ENCODE measurements at regions not wholly inside any gene's neighbourhood (a gene's known extent, or its start where the extent isn't known, plus 50 kb on each side); places are given as distances from the start of the nearest gene placed in this dataset.

DNA sequence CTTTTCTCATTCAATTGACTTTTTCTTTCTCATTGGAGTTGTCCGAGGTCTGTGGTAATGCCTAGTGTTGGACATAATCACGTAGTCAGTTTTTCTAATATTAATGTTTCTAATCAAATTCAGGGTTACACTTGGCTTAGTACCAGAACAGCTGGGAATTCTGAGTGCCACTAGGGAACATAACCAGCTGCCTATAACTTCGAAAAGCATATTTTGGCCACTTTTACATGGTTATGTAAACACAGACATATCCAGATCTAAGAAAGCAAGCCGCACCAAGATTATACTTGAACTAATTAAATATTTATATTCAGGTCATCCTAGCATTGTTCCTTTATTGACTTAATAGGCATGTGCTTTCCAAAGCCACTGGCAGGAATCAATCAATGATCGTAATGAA lies 91.1 kb upstream of the ARHGAP28 start:
- Histone ChIP-seq H3K27ac (ENCODE audit: low read depth in 1 of 2, low read length in 1 of 2) (no peak overlapping the region), H3K36me3 (ENCODE audit: control insufficient read depth in 2 of 2, insufficient read depth in 2 of 2, low read length in 1 of 2) (no peaks in the 10 kb centered on the region), H3K27me3 (ENCODE audit: control insufficient read depth in 2 of 2, insufficient read depth in 1 of 2, low read length in 1 of 2) (no peaks in the 10 kb centered on the region), H3K4me1 (ENCODE audit: control insufficient read depth in 2 of 2, insufficient read depth in 2 of 2, low read length in 2 of 2) (no peaks in the 10 kb centered on the region), H3K4me3 (ENCODE audit: low read length in 2 of 2) (no peak overlapping the region), H3K9me3 (ENCODE audit: control insufficient read depth in 2 of 2, insufficient read depth in 1 of 2, low read length in 1 of 2) (no peaks in the 10 kb centered on the region)
- WGBS = 92% methylated on average over 5 of the region's 5 CpGs
- DNase-seq (ENCODE audit: low read depth in 6 of 9, low spot score in 9 of 9) = no peak

DNA sequence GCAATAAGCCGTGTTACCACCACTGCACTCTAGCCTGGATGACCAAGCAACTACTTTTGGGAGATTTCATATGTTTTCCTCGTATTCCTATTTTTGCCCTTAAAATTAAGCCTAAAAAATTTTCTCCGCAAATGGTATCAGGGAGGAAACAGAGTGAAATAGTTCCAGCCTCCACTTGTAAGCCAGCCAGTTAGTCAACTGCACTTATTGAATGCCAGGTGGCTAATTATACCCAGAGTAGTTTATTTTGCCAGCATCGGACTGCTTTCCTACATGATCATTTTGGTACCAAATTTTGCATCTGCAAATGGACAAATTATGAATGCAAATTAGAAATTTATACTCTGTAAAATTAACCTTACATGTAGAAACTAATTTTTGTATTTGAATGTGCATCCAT lies 90.2 kb upstream of the ARHGAP28 start:
- 94% methylated on average over 4 of the region's 4 CpGs for WGBS

DNA sequence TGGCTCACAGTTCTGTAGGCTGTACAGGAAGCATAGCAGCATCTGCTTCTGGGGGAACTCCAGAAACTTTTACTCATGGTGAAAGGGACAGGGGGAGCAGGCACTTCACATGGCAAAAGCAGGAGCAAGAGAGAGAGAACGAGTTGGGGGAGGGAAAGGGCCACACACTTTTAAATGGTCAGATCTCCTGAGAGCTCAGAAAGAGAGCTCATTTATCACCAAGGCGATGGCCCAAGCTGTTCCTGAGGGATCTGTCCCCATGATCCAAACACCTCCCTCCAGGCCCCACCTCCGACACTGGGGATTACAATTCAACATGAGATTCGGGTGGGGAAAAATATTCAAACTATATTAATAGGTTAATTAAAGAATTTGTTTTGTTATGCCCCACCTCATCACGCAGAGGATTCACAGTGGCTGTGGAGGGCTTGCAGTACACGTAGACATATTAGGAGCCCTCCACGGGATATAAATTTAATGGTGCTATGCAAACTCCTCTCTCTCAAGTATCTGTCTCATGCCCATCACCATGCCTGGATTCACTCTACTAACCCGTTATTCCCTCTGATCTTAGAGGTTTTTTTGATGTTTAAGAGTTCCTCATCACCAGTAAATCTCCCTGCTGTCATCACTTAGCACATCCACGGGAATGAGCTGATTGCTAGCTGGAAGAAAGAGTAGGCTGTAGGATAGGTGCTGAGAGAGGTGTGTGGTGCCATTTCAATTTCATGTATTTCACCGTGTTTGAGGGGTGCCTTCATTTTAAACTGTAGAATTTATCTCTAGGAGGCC lies 84.5 kb upstream of the ARHGAP28 start:
- Histone ChIP-seq H3K4me1 (ENCODE audit: control insufficient read depth in 2 of 2, insufficient read depth in 2 of 2, low read length in 2 of 2) (no peaks in the 10 kb centered on the region), H3K27ac (ENCODE audit: low read depth in 1 of 2, low read length in 1 of 2) (no peak overlapping the region), H3K4me3 (ENCODE audit: low read length in 2 of 2) (no peak overlapping the region), H3K27me3 (ENCODE audit: control insufficient read depth in 2 of 2, insufficient read depth in 1 of 2, low read length in 1 of 2) (no peaks in the 10 kb centered on the region), H3K9me3 (ENCODE audit: control insufficient read depth in 2 of 2, insufficient read depth in 1 of 2, low read length in 1 of 2) (no peaks in the 10 kb centered on the region), H3K36me3 (ENCODE audit: control insufficient read depth in 2 of 2, insufficient read depth in 2 of 2, low read length in 1 of 2) (no peaks in the 10 kb centered on the region)
- no peak for DNase-seq (ENCODE audit: low read depth in 6 of 9, low spot score in 9 of 9)
- 43% methylated on average over 10 of the region's 10 CpGs for WGBS

More for the DNA sequence above, 90.2 kb upstream of the ARHGAP28 start:
- no peaks in the 10 kb centered on the region for H3K27me3 ChIP-seq (ENCODE audit: control insufficient read depth in 2 of 2, insufficient read depth in 1 of 2, low read length in 1 of 2)
- H3K27ac ChIP-seq (ENCODE audit: low read depth in 1 of 2, low read length in 1 of 2) = no peak overlapping the region
- H3K9me3 ChIP-seq (ENCODE audit: control insufficient read depth in 2 of 2, insufficient read depth in 1 of 2, low read length in 1 of 2) = no peaks in the 10 kb centered on the region
- H3K36me3 ChIP-seq (ENCODE audit: control insufficient read depth in 2 of 2, insufficient read depth in 2 of 2, low read length in 1 of 2) = no peaks in the 10 kb centered on the region
- DNase-seq (ENCODE audit: low read depth in 6 of 9, low spot score in 9 of 9) = no peak
- H3K4me3 ChIP-seq (ENCODE audit: low read length in 2 of 2) = no peak overlapping the region
- H3K4me1 ChIP-seq (ENCODE audit: control insufficient read depth in 2 of 2, insufficient read depth in 2 of 2, low read length in 2 of 2) = no peaks in the 10 kb centered on the region

DNA sequence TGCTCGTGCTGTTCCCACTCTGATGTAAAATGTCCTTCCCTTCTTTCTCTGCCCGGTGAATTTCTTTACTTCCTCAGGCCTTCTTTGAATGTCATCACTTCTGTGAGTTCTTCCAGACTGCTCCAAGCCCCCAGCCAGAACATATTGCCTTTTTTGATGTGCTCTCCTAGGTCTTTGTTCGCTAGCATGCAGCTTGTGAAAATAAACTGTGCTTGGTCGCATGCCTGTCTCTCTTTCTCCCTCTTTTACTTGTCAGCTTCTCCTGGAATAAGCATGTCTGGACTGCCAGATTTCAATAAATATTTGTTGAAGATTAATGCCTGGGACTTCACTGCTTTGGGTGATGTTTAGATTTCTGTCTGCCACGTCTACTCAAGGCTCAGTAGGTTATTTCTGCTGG lies 82.7 kb upstream of the ARHGAP28 start:
- Histone ChIP-seq H3K9me3 (ENCODE audit: control insufficient read depth in 2 of 2, insufficient read depth in 1 of 2, low read length in 1 of 2) (peaks cover 0 to 5% of the 10 kb centered on the region in 2 donors), H3K4me1 (ENCODE audit: control insufficient read depth in 2 of 2, insufficient read depth in 2 of 2, low read length in 2 of 2) (no peaks in the 10 kb centered on the region), H3K27me3 (ENCODE audit: control insufficient read depth in 2 of 2, insufficient read depth in 1 of 2, low read length in 1 of 2) (no peaks in the 10 kb centered on the region), H3K27ac (ENCODE audit: low read depth in 1 of 2, low read length in 1 of 2) (no peak overlapping the region), H3K36me3 (ENCODE audit: control insufficient read depth in 2 of 2, insufficient read depth in 2 of 2, low read length in 1 of 2) (no peaks in the 10 kb centered on the region), H3K4me3 (ENCODE audit: low read length in 2 of 2) (no peak overlapping the region)
- DNase-seq (ENCODE audit: low read depth in 6 of 9, low spot score in 9 of 9) = no peak
- WGBS = 49% methylated on average over 5 of the region's 5 CpGs

DNA sequence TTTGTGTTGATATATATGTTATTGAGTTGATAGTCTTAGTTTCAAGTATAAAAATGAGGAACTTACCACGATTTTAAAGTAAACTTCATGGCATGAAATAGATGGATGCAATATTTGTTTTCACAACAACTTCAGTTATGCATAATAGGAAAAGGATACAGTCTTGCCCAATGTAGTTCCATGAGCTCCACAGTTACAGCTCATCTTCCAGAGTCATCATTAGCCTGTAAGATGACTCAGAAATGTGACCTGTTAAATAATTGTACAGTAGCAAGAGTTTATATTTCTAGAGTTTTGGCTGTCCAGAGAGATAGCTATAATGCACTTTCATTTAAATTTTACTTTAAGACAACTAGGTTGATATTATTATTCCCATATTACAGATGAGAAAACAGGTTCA lies 80.9 kb upstream of the ARHGAP28 start:
- Histone ChIP-seq H3K9me3 (ENCODE audit: control insufficient read depth in 2 of 2, insufficient read depth in 1 of 2, low read length in 1 of 2) (peaks cover 0 to 5% of the 10 kb centered on the region in 2 donors), H3K27me3 (ENCODE audit: control insufficient read depth in 2 of 2, insufficient read depth in 1 of 2, low read length in 1 of 2) (no peaks in the 10 kb centered on the region), H3K4me3 (ENCODE audit: low read length in 2 of 2) (no peak overlapping the region), H3K4me1 (ENCODE audit: control insufficient read depth in 2 of 2, insufficient read depth in 2 of 2, low read length in 2 of 2) (no peaks in the 10 kb centered on the region), H3K36me3 (ENCODE audit: control insufficient read depth in 2 of 2, insufficient read depth in 2 of 2, low read length in 1 of 2) (no peaks in the 10 kb centered on the region), H3K27ac (ENCODE audit: low read depth in 1 of 2, low read length in 1 of 2) (no peak overlapping the region)
- 71% methylated on average over 1 of the region's 1 CpG for WGBS
- DNase-seq (ENCODE audit: low read depth in 6 of 9, low spot score in 9 of 9) = no peak

DNA sequence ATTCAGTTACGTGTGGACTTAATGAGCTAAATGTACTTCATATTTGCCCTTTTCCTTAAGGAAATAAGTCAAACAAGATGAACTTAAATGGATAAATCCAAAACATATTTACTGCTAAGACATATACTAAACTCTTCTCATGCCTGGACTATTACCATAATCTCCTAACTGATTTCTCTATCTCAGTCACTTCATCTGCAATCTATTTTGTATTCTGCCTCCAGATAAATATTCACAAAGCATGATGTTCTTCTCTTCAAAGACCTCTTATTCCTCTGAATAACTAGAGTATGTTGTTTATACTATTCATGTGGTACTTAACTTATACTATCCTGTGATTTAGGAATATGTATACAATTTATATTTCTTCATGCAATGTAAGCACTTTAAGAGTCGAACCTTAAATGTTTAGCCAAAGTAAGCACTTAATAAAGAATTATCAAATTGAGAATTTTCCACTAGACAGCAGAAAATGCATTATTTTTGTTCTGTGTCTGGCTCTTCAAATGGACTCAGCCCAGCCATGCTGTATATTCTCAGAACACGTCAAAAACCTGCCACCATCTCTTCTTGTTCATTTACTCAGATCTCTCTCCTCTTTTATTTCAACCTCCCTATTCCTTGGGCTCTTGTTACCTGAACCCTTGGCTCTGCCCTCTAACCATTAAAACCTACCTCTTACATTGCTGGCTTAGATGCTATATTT lies 79.9 kb upstream of the ARHGAP28 start:
- no peaks in the 10 kb centered on the region for H3K4me1 ChIP-seq (ENCODE audit: control insufficient read depth in 2 of 2, insufficient read depth in 2 of 2, low read length in 2 of 2)
- no peak overlapping the region for H3K27ac ChIP-seq (ENCODE audit: low read depth in 1 of 2, low read length in 1 of 2)
- H3K27me3 ChIP-seq (ENCODE audit: control insufficient read depth in 2 of 2, insufficient read depth in 1 of 2, low read length in 1 of 2) = no peaks in the 10 kb centered on the region
- peaks cover 0 to 5% of the 10 kb centered on the region in 2 donors for H3K9me3 ChIP-seq (ENCODE audit: control insufficient read depth in 2 of 2, insufficient read depth in 1 of 2, low read length in 1 of 2)
- DNase-seq (ENCODE audit: low read depth in 6 of 9, low spot score in 9 of 9) = no peak
- no peaks in the 10 kb centered on the region for H3K36me3 ChIP-seq (ENCODE audit: control insufficient read depth in 2 of 2, insufficient read depth in 2 of 2, low read length in 1 of 2)
- WGBS = 91% methylated on average over 3 of the region's 3 CpGs
- no peak overlapping the region for H3K4me3 ChIP-seq (ENCODE audit: low read length in 2 of 2)

DNA sequence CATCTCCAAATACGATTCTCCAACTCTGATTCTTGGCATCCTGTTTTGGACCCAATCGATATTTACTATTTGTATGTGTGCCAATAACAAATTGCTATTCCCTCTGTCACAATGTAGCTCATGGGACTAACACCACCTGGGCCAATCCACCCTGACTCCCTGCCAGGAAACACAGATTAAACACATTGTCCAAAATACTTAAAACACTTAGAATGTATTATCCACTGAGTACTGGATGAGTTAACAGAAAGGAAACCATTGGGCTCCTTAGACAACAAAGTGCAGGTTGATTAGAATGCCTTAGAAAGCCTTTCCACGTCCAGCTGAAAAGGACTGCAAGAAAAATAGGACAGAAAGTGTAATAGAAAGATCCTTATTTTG lies 79.4 kb upstream of the ARHGAP28 start:
- H3K27me3 ChIP-seq (ENCODE audit: control insufficient read depth in 2 of 2, insufficient read depth in 1 of 2, low read length in 1 of 2) = no peaks in the 10 kb centered on the region
- no peak overlapping the region for H3K27ac ChIP-seq (ENCODE audit: low read depth in 1 of 2, low read length in 1 of 2)
- H3K9me3 ChIP-seq (ENCODE audit: control insufficient read depth in 2 of 2, insufficient read depth in 1 of 2, low read length in 1 of 2) = peaks cover 0 to 5% of the 10 kb centered on the region in 2 donors
- no peak for DNase-seq (ENCODE audit: low read depth in 6 of 9, low spot score in 9 of 9)
- no peaks in the 10 kb centered on the region for H3K4me1 ChIP-seq (ENCODE audit: control insufficient read depth in 2 of 2, insufficient read depth in 2 of 2, low read length in 2 of 2)
- 76% methylated on average over 3 of the region's 3 CpGs for WGBS
- no peaks in the 10 kb centered on the region for H3K36me3 ChIP-seq (ENCODE audit: control insufficient read depth in 2 of 2, insufficient read depth in 2 of 2, low read length in 1 of 2)
- H3K4me3 ChIP-seq (ENCODE audit: low read length in 2 of 2) = no peak overlapping the region

DNA sequence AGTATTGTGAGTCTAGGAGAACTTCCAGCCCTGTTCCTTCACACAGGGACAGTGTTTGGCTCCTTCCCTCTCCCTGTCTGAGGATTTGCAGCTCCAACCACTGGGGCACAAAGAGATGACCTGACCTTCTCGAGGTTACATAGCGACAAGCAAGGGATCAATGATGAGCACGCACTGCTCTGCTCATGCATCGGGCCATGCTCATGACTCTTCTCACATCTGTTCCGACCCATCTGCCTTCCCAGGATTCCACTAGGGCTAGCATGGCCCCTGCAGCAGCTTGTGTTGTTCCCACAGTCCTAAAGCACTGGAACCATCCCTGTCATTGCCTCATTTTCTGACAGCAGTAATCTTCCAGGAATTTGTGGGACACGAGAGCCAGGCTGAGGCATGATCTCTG lies 78.8 kb upstream of the ARHGAP28 start:
- WGBS = 77% methylated on average over 6 of the region's 6 CpGs
- no peaks in the 10 kb centered on the region for H3K36me3 ChIP-seq (ENCODE audit: control insufficient read depth in 2 of 2, insufficient read depth in 2 of 2, low read length in 1 of 2)
- DNase-seq (ENCODE audit: low read depth in 6 of 9, low spot score in 9 of 9) = no peak
- peaks cover 0 to 5% of the 10 kb centered on the region in 2 donors for H3K9me3 ChIP-seq (ENCODE audit: control insufficient read depth in 2 of 2, insufficient read depth in 1 of 2, low read length in 1 of 2)
- H3K4me1 ChIP-seq (ENCODE audit: control insufficient read depth in 2 of 2, insufficient read depth in 2 of 2, low read length in 2 of 2) = no peaks in the 10 kb centered on the region
- no peaks in the 10 kb centered on the region for H3K27me3 ChIP-seq (ENCODE audit: control insufficient read depth in 2 of 2, insufficient read depth in 1 of 2, low read length in 1 of 2)
- no peak overlapping the region for H3K27ac ChIP-seq (ENCODE audit: low read depth in 1 of 2, low read length in 1 of 2)
- H3K4me3 ChIP-seq (ENCODE audit: low read length in 2 of 2) = no peak overlapping the region

DNA sequence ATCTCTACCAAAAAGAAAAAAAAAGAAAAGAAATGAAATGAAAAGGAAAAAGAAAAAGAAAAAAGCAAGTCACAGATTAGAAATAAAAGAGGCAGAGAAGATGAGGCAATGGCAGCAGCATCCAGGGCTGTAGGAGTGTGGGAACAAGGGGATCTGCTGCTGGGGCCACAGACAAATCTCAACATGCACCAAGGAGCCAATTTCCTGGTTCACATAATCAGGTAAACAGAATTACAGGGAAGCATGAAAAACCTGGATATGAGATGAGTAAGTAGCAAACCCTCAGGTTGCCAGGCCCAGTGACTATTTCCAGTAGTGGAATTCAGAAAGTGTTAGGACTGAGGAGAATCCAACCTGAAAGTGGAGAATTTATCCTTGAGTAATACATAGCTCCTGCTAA lies 77.4 kb upstream of the ARHGAP28 start:
- H3K4me3 ChIP-seq (ENCODE audit: low read length in 2 of 2) = no peak overlapping the region
- H3K27me3 ChIP-seq (ENCODE audit: control insufficient read depth in 2 of 2, insufficient read depth in 1 of 2, low read length in 1 of 2) = no peaks in the 10 kb centered on the region
- no peaks in the 10 kb centered on the region for H3K4me1 ChIP-seq (ENCODE audit: control insufficient read depth in 2 of 2, insufficient read depth in 2 of 2, low read length in 2 of 2)
- H3K27ac ChIP-seq (ENCODE audit: low read depth in 1 of 2, low read length in 1 of 2) = no peak overlapping the region
- no peaks in the 10 kb centered on the region for H3K36me3 ChIP-seq (ENCODE audit: control insufficient read depth in 2 of 2, insufficient read depth in 2 of 2, low read length in 1 of 2)
- H3K9me3 ChIP-seq (ENCODE audit: control insufficient read depth in 2 of 2, insufficient read depth in 1 of 2, low read length in 1 of 2) = peaks cover 0 to 5% of the 10 kb centered on the region in 2 donors
- DNase-seq (ENCODE audit: low read depth in 6 of 9, low spot score in 9 of 9) = no peak

Measured in thymus (tissue), 11 donors.